ENCODE measurements at regions not wholly inside any gene's neighbourhood (a gene's known extent, or its start where the extent isn't known, plus 50 kb on each side); places are given as distances from the start of the nearest gene placed in this dataset.

DNA sequence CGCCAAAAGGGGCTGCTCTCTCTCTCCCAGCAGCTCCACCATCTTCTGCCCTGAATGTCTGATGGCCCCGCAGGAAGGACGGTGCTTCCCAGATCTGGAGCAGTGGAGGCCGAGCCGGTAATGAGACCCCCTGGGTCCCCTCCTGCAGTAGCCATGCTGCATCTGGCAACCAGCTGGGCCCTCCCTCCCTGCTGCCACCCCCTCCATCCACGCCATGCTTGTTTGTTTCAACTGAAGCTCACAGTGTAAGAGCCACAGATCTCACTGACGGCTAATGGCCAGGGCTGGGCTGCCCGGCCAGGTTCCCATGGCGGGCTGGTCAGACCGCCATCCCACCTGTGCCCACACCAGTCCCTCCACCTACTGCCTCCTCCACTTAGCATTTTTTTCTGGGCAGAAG, 260.8 kb downstream of the UACA start:
- no peak for TF ChIP-seq GATA2 (IDR thresholded peaks at IDR 0.05; ENCODE audit: low read depth, low read length)
- TF ChIP-seq GATA3 (IDR thresholded peaks at IDR 0.05; ENCODE audit: low read depth, low read length) = no peak
